HEK293T (cell line): ENCODE measurements at regions not wholly inside any gene's neighbourhood (a gene's known extent, or its start where the extent isn't known, plus 50 kb on each side); places are given as distances from the start of the nearest gene placed in this dataset.

Source experiments
- ARNT ChIP-seq: fragments of 450-650 bp; IDR thresholded peaks from 2 replicates; pipeline ENCODE4 v1.6.1; 2017; ENCODE audit warnings: mild to moderate bottlenecking
- BHLHE40 ChIP-seq: fragments of 450-650 bp; IDR thresholded peaks from 2 replicates; pipeline ENCODE4 v1.6.1; 2016; ENCODE audit warnings: mild to moderate bottlenecking, moderate library complexity, borderline replicate concordance
- ELF4 ChIP-seq: fragments of 450-650 bp; IDR thresholded peaks from 2 replicates; pipeline ENCODE4 v1.6.1; 2017; ENCODE audit warnings: antibody characterized with exemption
- FOXA1 ChIP-seq: fragments of 450-650 bp; IDR thresholded peaks from 2 replicates; pipeline ENCODE4 v1.6.1; 2016; ENCODE audit warnings: mild to moderate bottlenecking
- FOXM1 ChIP-seq: fragments of 450-650 bp; IDR thresholded peaks from 2 replicates; pipeline ENCODE4 v1.6.1; 2017; ENCODE audit warnings: mild to moderate bottlenecking, borderline replicate concordance
- HDGF ChIP-seq: fragments of 450-650 bp; IDR thresholded peaks from 2 replicates; pipeline ENCODE4 v1.6.1; 2017; ENCODE audit warnings: antibody characterized with exemption, borderline replicate concordance
- L3MBTL2 ChIP-seq: fragments of 450-650 bp; conservative IDR thresholded peaks from 2 replicates; pipeline ENCODE4 v1.6.1; 2016; ENCODE audit warnings: mild to moderate bottlenecking
- LEF1 ChIP-seq: fragments of 450-650 bp; IDR thresholded peaks from 2 replicates; pipeline ENCODE4 v1.6.1; 2017; ENCODE audit warnings: mild to moderate bottlenecking, borderline replicate concordance
- NFRKB ChIP-seq: fragments of 450-650 bp; IDR thresholded peaks from 2 replicates; pipeline ENCODE4 v1.6.1; 2016; ENCODE audit warnings: mild to moderate bottlenecking, moderate library complexity
- SP1 ChIP-seq: fragments of 450-650 bp; IDR thresholded peaks from 2 replicates; pipeline ENCODE4 v1.6.1; 2017
- SUZ12 ChIP-seq: fragments of 450-650 bp; IDR thresholded peaks from 2 replicates; pipeline ENCODE4 v1.6.1; 2016; ENCODE audit warnings: mild to moderate bottlenecking
- TARDBP ChIP-seq: fragments of 450-650 bp; IDR thresholded peaks from 2 replicates; pipeline ENCODE4 v1.6.1; 2016
- ZNF384 ChIP-seq: fragments of 450-650 bp; IDR thresholded peaks from 2 replicates; pipeline ENCODE4 v1.6.1; 2016
- TF ChIP-seq, protein P1 (sequence below): fragments of 450-650 bp; IDR thresholded peaks from 2 replicates; pipeline ENCODE4 v1.6.1; 2016

DNA sequence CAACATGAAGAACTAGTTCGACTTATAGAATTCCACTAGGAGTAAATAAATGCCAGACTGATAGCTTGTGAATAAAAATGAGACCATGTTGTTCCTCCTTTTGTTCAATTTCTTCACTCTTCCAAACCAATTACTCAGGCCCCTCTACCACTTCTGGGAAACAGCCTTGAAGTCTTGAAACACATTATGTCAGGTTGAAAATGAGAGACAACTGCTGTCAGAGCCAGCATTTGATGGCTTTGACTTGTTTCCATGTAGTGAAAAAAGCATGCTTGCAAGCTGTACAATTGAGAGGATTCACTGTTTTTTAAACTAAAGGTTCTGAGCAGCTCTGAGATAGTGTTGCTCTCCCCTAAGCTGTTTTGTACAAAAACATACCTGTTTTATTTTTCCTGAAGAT lies 337.1 kb upstream of the SGCD start:
- TF ChIP-seq L3MBTL2, result no peak
- TF ChIP-seq SUZ12, result no peak
- no peak for TF ChIP-seq ELF4
- TF ChIP-seq, protein P1, sequence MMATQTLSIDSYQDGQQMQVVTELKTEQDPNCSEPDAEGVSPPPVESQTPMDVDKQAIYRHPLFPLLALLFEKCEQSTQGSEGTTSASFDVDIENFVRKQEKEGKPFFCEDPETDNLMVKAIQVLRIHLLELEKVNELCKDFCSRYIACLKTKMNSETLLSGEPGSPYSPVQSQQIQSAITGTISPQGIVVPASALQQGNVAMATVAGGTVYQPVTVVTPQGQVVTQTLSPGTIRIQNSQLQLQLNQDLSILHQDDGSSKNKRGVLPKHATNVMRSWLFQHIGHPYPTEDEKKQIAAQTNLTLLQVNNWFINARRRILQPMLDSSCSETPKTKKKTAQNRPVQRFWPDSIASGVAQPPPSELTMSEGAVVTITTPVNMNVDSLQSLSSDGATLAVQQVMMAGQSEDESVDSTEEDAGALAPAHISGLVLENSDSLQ, result no peak
- TF ChIP-seq NFRKB, result no peak
- no peak for TF ChIP-seq LEF1
- no peak for TF ChIP-seq SP1
- no peak for TF ChIP-seq FOXA1
- TF ChIP-seq HDGF, result no peak
- TF ChIP-seq ARNT, result no peak
- no peak for TF ChIP-seq ZNF384
- TF ChIP-seq BHLHE40, result no peak
- TF ChIP-seq TARDBP, result no peak
- no peak for TF ChIP-seq FOXM1
